DMS79 treated with DMSO at 0.1 percent for 48 hours (cell line): ENCODE measurements at regions not wholly inside any gene's neighbourhood (a gene's known extent, or its start where the extent isn't known, plus 50 kb on each side); places are given as distances from the start of the nearest gene placed in this dataset.

ENCODE experiments used
- DNase-seq: peaks from one replicate; lab custom pipeline; 2025; lab: John Stamatoyannopoulos, UW

DNA sequence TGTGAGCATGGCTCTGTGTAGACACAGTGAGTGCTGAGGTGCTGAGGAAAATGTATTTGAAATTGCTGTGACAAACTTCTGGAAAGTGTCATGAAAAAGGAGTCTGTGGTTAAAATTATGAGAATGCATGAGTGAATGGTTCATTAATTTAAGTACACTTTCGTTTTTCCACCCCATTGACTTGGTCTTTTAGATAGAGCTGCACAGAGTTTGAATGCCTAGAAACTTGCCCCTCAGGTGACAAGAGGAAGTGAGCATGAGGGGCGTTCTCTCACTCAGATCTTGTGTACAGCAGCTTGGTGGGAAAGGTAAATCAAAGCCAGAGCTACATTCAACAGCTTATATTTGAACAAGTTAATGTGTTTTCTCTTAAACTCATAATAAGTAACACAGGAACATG, 296.8 kb downstream of the WDR72 start:
- peak; percentile 77 for DNase-seq

DNA sequence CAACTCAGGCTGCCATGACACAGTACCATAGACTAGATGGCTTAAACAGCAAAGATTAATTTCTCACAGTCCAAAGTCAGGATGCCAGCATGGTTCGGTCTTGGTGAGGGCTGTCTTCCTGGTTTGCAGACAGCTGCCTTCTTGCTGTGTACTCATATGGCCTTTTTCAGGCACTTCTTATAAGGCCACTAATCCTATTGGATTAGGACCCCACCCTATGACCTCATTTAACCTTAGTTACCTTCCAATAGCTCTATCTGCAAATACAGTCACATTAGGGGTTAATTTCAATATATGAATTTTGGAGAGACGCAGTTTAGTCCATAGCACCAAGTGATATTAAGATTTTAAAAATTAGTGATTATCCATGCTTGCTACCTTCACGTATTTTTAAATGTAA, 297.8 kb downstream of the WDR72 start:
- no peak for DNase-seq

- DNase-seq, result no peak
Measured at GRCh38 chr15:53458736-53459135, 300.7 kb downstream of the WDR72 start.

- no peak for DNase-seq
Measured at GRCh38 chr15:53457479-53457878, 302.0 kb downstream of the WDR72 start.

- DNase-seq, result no peak
Measured at GRCh38 chr15:53454843-53455721, 304.4 kb downstream of the WDR72 start.

GRCh38 chr15:53454535-53454842, 305.0 kb downstream of the WDR72 start:
- DNase-seq, result no peak

- DNase-seq, result no peak
Measured at GRCh38 chr15:53453253-53454105, 306.0 kb downstream of the WDR72 start.

- peak; percentile 7 for DNase-seq
Measured at GRCh38 chr15:53448232-53449015, 311.0 kb downstream of the WDR72 start.

- no peak for DNase-seq
Measured at GRCh38 chr15:53447742-53448141, 311.7 kb downstream of the WDR72 start.

- no peak for DNase-seq
Measured at GRCh38 chr15:53447053-53447574, 312.3 kb downstream of the WDR72 start.

DNA sequence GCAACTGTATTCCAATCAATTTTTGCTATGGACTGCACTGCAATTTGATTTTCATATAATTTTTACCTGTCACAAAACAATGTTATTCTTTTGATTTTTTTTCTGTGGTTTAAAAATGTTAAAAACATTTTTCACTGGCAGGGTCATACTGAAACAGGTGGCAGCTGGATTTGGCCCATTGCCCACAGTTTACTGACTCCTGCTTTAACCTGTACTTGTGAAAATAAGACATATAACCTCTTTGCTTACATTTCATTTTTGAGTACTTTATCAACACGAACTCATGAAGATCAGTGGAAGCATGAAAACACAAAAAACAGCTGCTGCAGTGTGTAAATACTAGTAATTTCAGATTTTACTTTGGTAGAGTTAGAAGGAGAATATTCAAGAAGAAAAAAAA, 313.1 kb downstream of the WDR72 start:
- DNase-seq, result peak; percentile 18

DNA sequence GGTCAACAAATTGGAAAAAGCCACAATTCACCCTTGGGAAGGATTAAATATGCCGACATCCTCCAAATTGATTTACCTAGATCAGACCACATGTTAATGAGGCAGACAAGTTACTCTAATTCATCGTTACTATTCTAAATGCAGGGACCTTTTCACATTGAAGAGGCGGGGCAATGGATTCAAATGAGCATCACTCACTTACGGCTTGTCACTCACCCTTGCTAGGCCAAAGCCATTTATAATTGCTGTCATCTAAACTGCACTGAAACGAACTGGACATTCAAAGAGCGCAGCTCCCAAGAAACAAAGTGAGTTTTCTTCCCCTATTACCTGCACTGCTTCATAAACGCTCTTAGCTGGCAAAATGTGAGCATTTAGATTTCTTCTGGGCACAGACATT, 313.9 kb downstream of the WDR72 start:
- no peak for DNase-seq

DNA sequence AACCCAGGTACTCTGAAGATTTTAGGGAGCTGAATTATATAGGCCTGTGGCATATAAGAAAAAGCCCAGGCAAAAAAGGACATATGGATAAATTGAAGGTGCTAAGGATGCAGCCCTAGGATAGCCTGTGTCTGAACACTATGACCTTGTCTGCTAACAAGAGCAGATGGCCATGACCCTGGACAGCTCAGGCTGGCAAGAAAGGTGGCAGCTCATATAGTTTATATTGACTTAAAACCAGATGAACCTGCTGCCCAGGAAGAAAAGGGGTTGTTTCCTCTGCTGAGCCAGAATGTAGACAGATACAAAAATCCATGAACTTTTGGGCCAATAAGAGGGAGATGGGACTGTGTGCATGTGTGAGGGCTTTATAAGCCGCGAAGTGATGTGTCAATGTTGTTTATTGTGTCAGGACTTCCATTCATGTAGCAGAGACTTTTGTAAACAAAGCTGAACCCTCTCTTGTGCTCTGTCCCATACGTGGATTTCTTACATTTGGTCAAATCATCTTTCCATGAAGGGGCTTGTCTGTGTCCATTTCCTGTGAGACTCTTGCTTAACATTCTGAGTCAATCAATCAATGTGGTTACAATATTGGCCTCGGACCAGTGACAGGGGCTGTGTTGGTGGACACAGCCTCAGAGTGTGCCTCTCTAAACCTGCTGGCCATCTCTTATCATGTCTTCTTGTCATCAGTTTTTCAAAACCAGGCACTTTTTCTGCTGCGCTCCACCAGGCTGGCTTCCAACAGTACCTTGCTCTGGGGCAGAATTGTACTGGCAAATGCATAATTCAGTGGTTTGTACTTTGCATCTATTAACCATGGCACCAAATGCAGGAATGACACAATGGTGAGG, 321.2 kb downstream of the WDR72 start:
- DNase-seq, result no peak

DNA sequence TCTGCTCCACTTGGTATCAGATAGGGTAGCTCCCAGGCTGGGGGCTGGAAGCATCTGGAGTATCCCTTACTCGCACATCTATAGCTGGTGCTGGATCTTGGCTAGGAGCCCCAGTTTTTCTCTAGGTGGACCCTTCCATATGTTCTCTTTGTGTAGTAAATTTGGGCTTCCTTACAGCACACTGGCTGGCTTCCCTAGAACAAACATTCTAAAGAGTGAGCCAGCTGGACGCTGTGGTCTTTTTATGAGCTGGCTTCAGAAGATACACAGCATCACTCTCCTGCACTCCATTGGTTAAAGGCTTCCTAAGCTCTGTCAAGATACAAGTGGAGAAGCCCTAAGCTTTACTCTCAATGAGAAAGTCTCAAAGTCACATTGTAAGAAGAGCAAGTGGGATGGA, 322.1 kb downstream of the WDR72 start:
- no peak for DNase-seq

DNA sequence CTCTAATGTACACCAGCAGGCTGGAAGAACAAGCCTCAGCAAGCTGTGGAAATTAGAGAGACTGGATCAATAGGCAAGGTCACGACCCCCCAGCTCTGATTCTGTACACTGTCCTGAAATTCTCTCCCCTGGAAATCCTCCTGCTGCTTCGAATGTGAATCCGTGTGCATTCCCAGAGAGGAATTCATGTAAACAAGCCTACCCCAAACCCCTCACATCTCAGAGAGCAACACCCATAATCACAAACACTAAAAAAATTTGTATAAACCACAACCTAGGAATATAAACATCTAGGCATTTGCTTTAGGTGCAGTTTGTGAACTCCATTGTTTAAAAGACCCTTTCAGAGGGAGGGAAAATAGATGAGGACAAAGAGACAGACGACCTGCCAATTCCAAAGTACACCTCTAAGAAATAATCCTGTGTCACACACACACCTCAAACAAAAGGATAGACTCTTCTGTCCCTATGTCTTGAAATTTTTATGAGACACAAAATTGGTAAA, 325.2 kb downstream of the WDR72 start:
- DNase-seq, result no peak

GRCh38 chr15:53416219-53416940, 343.1 kb downstream of the WDR72 start:
- DNase-seq, result no peak

GRCh38 chr15:53414167-53414566, 345.3 kb downstream of the WDR72 start:
- no peak for DNase-seq

GRCh38 chr15:53412542-53412941, 346.9 kb downstream of the WDR72 start:
- no peak for DNase-seq

DNA sequence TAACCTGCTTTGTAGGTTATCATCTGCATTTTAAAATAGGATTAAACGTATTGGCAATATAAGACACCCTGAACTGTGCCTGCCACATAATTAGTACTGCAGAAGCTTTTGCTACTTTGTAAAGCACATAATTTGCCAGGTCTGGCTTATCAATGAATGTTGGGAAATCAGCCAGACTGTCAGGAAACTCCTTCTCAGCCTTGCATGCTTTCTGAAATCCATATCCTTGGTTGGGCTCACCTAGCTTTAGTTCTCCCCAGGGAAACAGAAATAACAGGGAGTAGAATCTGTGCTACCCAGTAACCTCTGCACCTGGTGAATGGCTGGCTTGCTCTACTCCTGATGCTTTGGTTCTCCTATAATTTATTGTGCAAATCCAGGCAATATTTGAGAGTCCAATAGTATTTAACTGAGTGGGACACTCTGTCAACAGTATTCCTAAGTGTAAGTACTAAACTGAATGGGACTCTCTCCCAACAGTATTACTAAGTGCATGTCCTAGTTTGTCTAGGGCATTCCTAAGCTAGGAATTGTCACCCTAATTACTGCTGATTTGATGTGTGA, 354.5 kb downstream of the WDR72 start:
- no peak for DNase-seq

- DNase-seq, result no peak
Measured at GRCh38 chr15:53401503-53401902, 358.0 kb downstream of the WDR72 start.
